ENCODE measurements at regions not wholly inside any gene's neighbourhood (a gene's known extent, or its start where the extent isn't known, plus 50 kb on each side); places are given as distances from the start of the nearest gene placed in this dataset.
"Not testable (repeated sequence)": the region's sequence is repeated elsewhere in the genome, so short reads cannot be mapped to it uniquely, and the experiment has no call there.

DNA sequence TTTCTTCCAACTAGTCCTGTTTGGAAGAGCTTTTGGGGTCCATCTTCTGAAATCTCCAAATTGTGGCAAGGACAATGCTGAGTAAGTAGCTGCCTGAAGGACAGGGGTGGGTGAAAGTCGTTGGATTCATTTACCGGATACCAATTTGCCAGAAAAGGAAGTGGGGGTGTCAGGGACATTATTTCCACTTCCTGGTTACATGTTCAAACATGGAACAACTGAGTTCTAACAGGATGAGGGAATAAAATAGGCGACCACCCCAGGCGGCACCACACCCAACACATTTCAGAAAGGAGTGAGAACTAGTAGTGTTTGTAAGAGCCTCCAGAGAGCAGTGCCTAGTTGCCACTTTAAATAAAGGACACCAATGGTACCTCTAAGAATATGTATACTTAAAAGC is 158.6 kb upstream of the SERTAD2 start:
- no peak overlapping the region for H3K4me3 ChIP-seq (replicated peaks; ENCODE audit: low read depth, low read length)
- TF ChIP-seq, protein P1, sequence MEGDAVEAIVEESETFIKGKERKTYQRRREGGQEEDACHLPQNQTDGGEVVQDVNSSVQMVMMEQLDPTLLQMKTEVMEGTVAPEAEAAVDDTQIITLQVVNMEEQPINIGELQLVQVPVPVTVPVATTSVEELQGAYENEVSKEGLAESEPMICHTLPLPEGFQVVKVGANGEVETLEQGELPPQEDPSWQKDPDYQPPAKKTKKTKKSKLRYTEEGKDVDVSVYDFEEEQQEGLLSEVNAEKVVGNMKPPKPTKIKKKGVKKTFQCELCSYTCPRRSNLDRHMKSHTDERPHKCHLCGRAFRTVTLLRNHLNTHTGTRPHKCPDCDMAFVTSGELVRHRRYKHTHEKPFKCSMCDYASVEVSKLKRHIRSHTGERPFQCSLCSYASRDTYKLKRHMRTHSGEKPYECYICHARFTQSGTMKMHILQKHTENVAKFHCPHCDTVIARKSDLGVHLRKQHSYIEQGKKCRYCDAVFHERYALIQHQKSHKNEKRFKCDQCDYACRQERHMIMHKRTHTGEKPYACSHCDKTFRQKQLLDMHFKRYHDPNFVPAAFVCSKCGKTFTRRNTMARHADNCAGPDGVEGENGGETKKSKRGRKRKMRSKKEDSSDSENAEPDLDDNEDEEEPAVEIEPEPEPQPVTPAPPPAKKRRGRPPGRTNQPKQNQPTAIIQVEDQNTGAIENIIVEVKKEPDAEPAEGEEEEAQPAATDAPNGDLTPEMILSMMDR (IDR thresholded peaks at IDR 0.05; ENCODE audit: low read depth, low read length, missing control alignments) = no peak
- no peak for DNase-seq (ENCODE audit: extremely low read depth, low read depth)

DNA sequence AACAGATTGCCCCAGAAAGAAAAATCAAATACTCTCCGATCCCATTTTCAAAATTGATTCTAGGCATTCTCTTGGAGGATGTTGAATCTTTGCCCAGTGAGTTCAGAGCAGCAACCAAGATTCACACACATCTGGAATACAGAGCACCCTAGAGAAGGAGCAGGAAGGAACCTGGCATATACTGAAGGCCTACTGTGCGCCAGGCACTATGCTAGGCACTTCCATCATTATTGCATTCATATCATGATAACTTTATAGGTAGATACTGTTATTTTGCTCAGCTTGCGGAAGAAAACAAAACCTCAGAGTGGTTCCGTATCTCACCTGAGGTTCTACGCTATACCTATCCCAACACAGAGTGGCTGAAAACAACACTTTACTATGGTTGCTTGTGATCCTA is 160.3 kb upstream of the SERTAD2 start:
- H3K4me3 ChIP-seq (replicated peaks; ENCODE audit: low read depth, low read length) = no peak overlapping the region
- DNase-seq (ENCODE audit: extremely low read depth, low read depth) = no peak
- TF ChIP-seq, protein P1 (IDR thresholded peaks at IDR 0.05; ENCODE audit: low read depth, low read length, missing control alignments) = no peak

DNA sequence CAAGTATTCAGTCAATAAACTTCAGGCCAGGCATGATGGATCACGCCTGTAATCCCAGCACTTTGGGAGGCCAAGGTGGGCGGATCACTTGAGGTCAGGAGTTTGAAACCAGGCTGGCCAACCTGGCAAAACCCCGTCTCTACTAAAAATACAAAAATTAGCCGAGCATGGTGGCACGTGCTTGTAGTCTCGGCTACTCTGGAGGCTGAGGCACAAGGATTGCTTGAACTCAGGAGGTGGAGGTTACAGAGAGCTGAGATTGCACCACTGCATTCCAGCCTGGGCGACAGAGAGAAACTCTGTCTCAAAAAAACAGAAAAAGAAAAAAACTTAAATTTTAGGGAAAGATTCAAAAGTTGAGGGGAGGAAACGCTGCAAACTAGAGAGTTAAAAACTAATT is 162.8 kb upstream of the SERTAD2 start:
- not testable (repeated sequence) for DNase-seq (ENCODE audit: extremely low read depth, low read depth); H3K4me3 ChIP-seq (replicated peaks; ENCODE audit: low read depth, low read length)

DNA sequence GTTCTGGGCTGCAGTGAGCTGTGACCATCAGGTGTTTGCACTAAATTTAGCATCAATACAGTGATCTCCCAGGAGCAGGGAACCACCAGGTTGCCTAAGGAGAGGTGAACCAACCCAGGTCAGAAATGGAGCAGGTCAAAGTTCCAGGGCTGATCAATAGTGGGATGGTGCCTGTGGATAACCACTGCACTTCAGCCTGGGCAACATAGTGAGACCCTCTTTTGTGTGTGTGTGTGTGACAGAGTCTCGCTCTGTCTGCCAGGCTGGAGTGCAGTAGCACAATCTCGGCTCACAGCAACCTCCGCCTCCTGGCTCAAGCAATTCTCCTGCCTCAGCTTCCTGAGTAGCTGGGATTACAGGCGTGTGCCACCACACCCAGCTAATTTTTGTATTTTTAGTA is 163.7 kb upstream of the SERTAD2 start:
- TF ChIP-seq, protein P1 (IDR thresholded peaks at IDR 0.05; ENCODE audit: low read depth, low read length, missing control alignments) = no peak
- no peak for DNase-seq (ENCODE audit: extremely low read depth, low read depth)
- no peak overlapping the region for H3K4me3 ChIP-seq (replicated peaks; ENCODE audit: low read depth, low read length)

DNA sequence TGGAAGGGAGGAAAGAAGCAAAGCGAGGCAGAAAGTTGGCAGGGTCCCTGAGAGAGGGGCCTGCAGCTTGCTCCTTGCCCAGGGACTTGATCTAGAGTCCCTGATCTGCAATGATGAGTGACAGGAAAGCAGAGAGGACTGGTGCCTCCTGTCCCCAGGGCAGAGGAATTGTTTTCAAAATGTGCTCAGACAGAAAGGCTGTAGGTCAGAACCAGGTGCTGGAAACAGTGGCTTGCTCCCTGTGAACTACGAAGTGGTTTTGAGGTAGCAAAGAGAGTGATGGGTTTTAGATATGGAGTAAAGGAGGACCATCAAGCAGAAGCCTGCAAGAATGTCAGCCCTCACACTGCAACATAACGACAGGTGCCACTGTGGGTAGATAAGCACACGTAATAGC is 164.9 kb upstream of the SERTAD2 start:
- DNase-seq (ENCODE audit: extremely low read depth, low read depth) = no peak
- H3K4me3 ChIP-seq (replicated peaks; ENCODE audit: low read depth, low read length) = no peak overlapping the region
- TF ChIP-seq, protein P1 (IDR thresholded peaks at IDR 0.05; ENCODE audit: low read depth, low read length, missing control alignments) = no peak

DNA sequence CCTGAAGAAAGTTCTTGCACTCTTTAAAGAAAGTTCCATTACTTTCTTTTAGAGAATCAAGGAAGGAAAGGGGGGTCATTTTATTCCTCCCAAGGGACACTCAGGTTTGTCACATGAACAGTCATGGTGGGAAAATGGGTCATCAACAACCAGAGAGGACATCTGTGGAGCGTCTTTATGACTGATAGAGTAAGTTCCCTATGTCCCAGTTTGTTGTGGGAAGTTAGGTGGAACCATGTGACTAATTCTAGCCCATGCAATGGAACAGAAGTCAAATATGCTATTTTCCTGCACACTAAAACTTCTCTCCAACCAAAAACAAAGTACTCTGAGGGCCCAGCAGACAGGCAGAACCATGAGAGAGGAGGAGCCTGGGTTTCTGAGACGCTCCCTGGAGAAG is 165.6 kb upstream of the SERTAD2 start:
- DNase-seq (ENCODE audit: extremely low read depth, low read depth) = no peak
- no peak overlapping the region for H3K4me3 ChIP-seq (replicated peaks; ENCODE audit: low read depth, low read length)
- TF ChIP-seq, protein P1 (IDR thresholded peaks at IDR 0.05; ENCODE audit: low read depth, low read length, missing control alignments) = no peak

DNA sequence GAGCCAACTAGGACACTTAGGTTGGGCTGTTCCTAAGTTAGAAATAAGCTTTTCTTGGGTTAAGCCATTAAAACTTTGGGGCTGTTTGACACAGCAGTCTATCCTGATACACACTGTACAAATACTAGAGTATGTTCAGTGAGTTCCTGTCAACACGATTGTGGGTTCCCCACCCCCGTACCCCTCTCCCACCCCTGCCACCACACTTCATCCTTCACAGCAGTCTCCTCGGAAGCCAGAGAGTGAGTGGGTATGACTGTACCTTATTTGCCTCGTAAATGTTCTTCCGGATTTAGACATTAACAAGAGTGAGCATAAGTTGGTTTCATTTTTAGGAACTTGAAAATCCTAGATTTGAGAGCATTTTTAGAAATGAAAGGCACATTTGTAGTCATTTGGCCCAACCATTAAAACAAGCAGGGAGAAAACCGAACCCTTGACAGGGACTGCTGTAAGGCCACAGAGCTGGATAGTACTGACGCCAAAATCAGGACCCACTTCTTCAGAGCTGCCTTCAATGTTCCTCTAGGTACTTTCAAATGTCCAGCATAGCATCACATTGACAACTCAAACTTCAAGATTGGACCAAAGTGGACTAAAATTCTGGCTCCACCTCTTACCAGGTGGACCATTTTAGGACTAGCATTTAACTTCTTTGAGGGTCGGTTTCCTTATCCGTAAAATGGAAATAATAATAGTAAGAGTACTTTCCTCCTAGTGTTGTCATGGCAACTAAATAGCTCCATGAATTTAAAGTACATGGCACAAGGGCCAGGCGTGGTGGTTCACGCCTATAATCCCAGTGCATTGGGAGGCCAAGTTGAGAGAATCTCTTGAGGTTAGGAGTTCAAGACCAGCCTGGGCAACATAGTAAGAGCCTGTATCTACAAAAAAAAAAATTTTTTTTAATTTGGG is 166.3 kb upstream of the SERTAD2 start:
- TF ChIP-seq, protein P1 (IDR thresholded peaks at IDR 0.05; ENCODE audit: low read depth, low read length, missing control alignments) = no peak
- no peak overlapping the region for H3K4me3 ChIP-seq (replicated peaks; ENCODE audit: low read depth, low read length)
- DNase-seq (ENCODE audit: extremely low read depth, low read depth) = no peak

Measured in HFF-Myc (cell line).